ENCODE measurements at regions not wholly inside any gene's neighbourhood (a gene's known extent, or its start where the extent isn't known, plus 50 kb on each side); places are given as distances from the start of the nearest gene placed in this dataset.
"Not testable (repeated sequence)": the region's sequence is repeated elsewhere in the genome, so short reads cannot be mapped to it uniquely, and the experiment has no call there.

- no peak for DNase-seq
Observed at GRCh38 chr1:219432191-219432606, 180.7 kb downstream of the ZC3H11B start.

GRCh38 chr1:219430419-219430818 is 182.5 kb downstream of the ZC3H11B start:
- DNase-seq = no peak

GRCh38 chr1:219428651-219429050 is 184.3 kb downstream of the ZC3H11B start:
- DNase-seq = no peak

GRCh38 chr1:219427989-219428388 is 184.9 kb downstream of the ZC3H11B start:
- peak; percentile 45 for DNase-seq

- DNase-seq = no peak
Observed at GRCh38 chr1:219427403-219427802, 185.5 kb downstream of the ZC3H11B start.

GRCh38 chr1:219422811-219423598 is 189.9 kb downstream of the ZC3H11B start:
- no peak for DNase-seq

- no peak for DNase-seq
Observed at GRCh38 chr1:219420913-219421312, 192.0 kb downstream of the ZC3H11B start.

- DNase-seq = no peak
Observed at GRCh38 chr1:219419860-219420259, 193.0 kb downstream of the ZC3H11B start.

GRCh38 chr1:219419065-219419464 is 193.8 kb downstream of the ZC3H11B start:
- DNase-seq = peak; percentile 70

- DNase-seq = no peak
Observed at GRCh38 chr1:219417610-219418009, 195.3 kb downstream of the ZC3H11B start.

- DNase-seq = peak; percentile 35
Observed at GRCh38 chr1:219416598-219417238, 196.2 kb downstream of the ZC3H11B start.

- no peak for DNase-seq
Observed at GRCh38 chr1:219415915-219416314, 197.0 kb downstream of the ZC3H11B start.

- DNase-seq = no peak
Observed at GRCh38 chr1:219415433-219415832, 197.5 kb downstream of the ZC3H11B start.

- no peak for DNase-seq
Observed at GRCh38 chr1:219414250-219414649, 198.7 kb downstream of the ZC3H11B start.

- DNase-seq = no peak
Observed at GRCh38 chr1:219413536-219413935, 199.4 kb downstream of the ZC3H11B start.

GRCh38 chr1:219412772-219413171 is 200.1 kb downstream of the ZC3H11B start:
- DNase-seq = no peak

- DNase-seq = not testable (repeated sequence)
Observed at GRCh38 chr1:219410721-219411120, 202.2 kb downstream of the ZC3H11B start.

GRCh38 chr1:219405531-219406331 is 207.2 kb downstream of the ZC3H11B start:
- no peak for DNase-seq

GRCh38 chr1:219404629-219405028 is 208.3 kb downstream of the ZC3H11B start:
- no peak for DNase-seq

- no peak for DNase-seq
Observed at GRCh38 chr1:219402925-219403324, 210.0 kb downstream of the ZC3H11B start.

GRCh38 chr1:219401724-219402625 is 210.9 kb downstream of the ZC3H11B start:
- DNase-seq = peak; percentile 55

- DNase-seq = no peak
Observed at GRCh38 chr1:219399446-219399845, 213.5 kb downstream of the ZC3H11B start.

All from skin of body (tissue), 1 donor.